NCI-H146 treated with DMSO at 0.1 percent for 48 hours (cell line): ENCODE measurements at regions not wholly inside any gene's neighbourhood (a gene's known extent, or its start where the extent isn't known, plus 50 kb on each side); places are given as distances from the start of the nearest gene placed in this dataset.

Source experiments
- DNase-seq: peaks from one replicate; lab custom pipeline; 2025; ENCODE audit not compliant: unreplicated experiment; lab: John Stamatoyannopoulos, UW

GRCh38 chr10:76736392-76736791 lies 901.2 kb downstream of the KCNMA1 start:
- no peak for DNase-seq

- DNase-seq: no peak
These were observed 901.7 kb downstream of the KCNMA1 start for GRCh38 chr10:76735866-76736265.

- DNase-seq: no peak
These were observed 904.1 kb downstream of the KCNMA1 start for GRCh38 chr10:76733441-76733936.

GRCh38 chr10:76732306-76732705 lies 905.3 kb downstream of the KCNMA1 start:
- DNase-seq: no peak

GRCh38 chr10:76729841-76730487 lies 907.6 kb downstream of the KCNMA1 start:
- DNase-seq: no peak

- DNase-seq: no peak
These were observed 908.3 kb downstream of the KCNMA1 start for GRCh38 chr10:76729346-76729745.

GRCh38 chr10:76727038-76727437 lies 910.6 kb downstream of the KCNMA1 start:
- DNase-seq: no peak

- DNase-seq: peak; percentile 66
These were observed 913.8 kb downstream of the KCNMA1 start for GRCh38 chr10:76723844-76724243.

- no peak for DNase-seq
These were observed 915.6 kb downstream of the KCNMA1 start for GRCh38 chr10:76721891-76722505.

GRCh38 chr10:76719006-76719405 lies 918.6 kb downstream of the KCNMA1 start:
- DNase-seq: no peak

GRCh38 chr10:76717141-76717540 lies 920.5 kb downstream of the KCNMA1 start:
- DNase-seq: no peak

GRCh38 chr10:76711222-76711997 lies 926.2 kb downstream of the KCNMA1 start:
- no peak for DNase-seq

GRCh38 chr10:76700241-76700640 lies 937.4 kb downstream of the KCNMA1 start:
- DNase-seq: no peak

- DNase-seq: peak; percentile 86
These were observed 939.7 kb downstream of the KCNMA1 start for GRCh38 chr10:76697923-76698322.

GRCh38 chr10:76695069-76695468 lies 942.5 kb downstream of the KCNMA1 start:
- no peak for DNase-seq

GRCh38 chr10:76686201-76686600 lies 951.4 kb downstream of the KCNMA1 start:
- DNase-seq: no peak

- DNase-seq: no peak
These were observed 952.6 kb downstream of the KCNMA1 start for GRCh38 chr10:76684968-76685367.

- no peak for DNase-seq
These were observed 956.5 kb downstream of the KCNMA1 start for GRCh38 chr10:76681153-76681552.

GRCh38 chr10:76679030-76679429 lies 958.6 kb downstream of the KCNMA1 start:
- peak; percentile 19 for DNase-seq

GRCh38 chr10:76675951-76676587 lies 961.5 kb downstream of the KCNMA1 start:
- no peak for DNase-seq

GRCh38 chr10:76675561-76675950 lies 962.1 kb downstream of the KCNMA1 start:
- no peak for DNase-seq
